GM12878 (cell line): ENCODE measurements at regions not wholly inside any gene's neighbourhood (a gene's known extent, or its start where the extent isn't known, plus 50 kb on each side); places are given as distances from the start of the nearest gene placed in this dataset.

Experiments
- ATF3 ChIP-seq: IDR thresholded peaks from 2 replicates; pipeline ENCODE4 v1.6.1; 2011; ENCODE audit warnings: low read depth, mild to moderate bottlenecking, low read length, moderate library complexity, borderline replicate concordance; ENCODE audit errors: extremely low read depth
- BCLAF1 ChIP-seq: fragments of 450-650 bp; IDR thresholded peaks from 2 replicates; pipeline ENCODE4 v1.6.1; 2017; ENCODE audit warnings: antibody characterized with exemption, mild to moderate bottlenecking, moderate library complexity
- BMI1 ChIP-seq: fragments of 450-650 bp; IDR thresholded peaks from 2 replicates; pipeline ENCODE4 v1.6.1; 2016; ENCODE audit warnings: mild to moderate bottlenecking, moderate library complexity, borderline replicate concordance
- E2F8 ChIP-seq: fragments of 450-650 bp; IDR thresholded peaks from 2 replicates; pipeline ENCODE4 v1.6.1; 2018; ENCODE audit warnings: mild to moderate bottlenecking, low read depth, moderate library complexity; ENCODE audit not compliant: partially characterized antibody
- EED ChIP-seq: sonication (generic); IDR thresholded peaks from 2 replicates; pipeline ENCODE4 v1.6.1; 2016; ENCODE audit warnings: antibody characterized with exemption, low read depth
- ELK1 ChIP-seq: IDR thresholded peaks from 2 replicates; pipeline ENCODE4 v1.6.1; 2012; ENCODE audit warnings: low read depth, low read length, improper control_type of control experiment
- FOS ChIP-seq: IDR thresholded peaks from 3 replicates; pipeline ENCODE4 v1.6.1; 2011; ENCODE audit warnings: borderline replicate concordance; ENCODE audit not compliant: insufficient read length; ENCODE audit errors: extremely low read depth
- HSF1 ChIP-seq: fragments of 150-350 bp; IDR thresholded peaks from 2 replicates; pipeline ENCODE4 v1.6.1; 2014; ENCODE audit warnings: mild to moderate bottlenecking, low read depth, low read length
- IKZF2 ChIP-seq, 2 experiments: fragments of 450-650 bp; IDR thresholded peaks; 2 replicates each; pipeline ENCODE4 v1.6.1; 2017; ENCODE audit warnings: mild to moderate bottlenecking in 2 of 2, moderate library complexity in 2 of 2
- MAX ChIP-seq: IDR thresholded peaks from 2 replicates; pipeline ENCODE4 v1.6.1; 2012; ENCODE audit warnings: low read depth, low read length, improper control_type of control experiment
- POU2F2 ChIP-seq: IDR thresholded peaks from 3 replicates; pipeline ENCODE4 v1.6.1; 2011; ENCODE audit warnings: low read depth, mild to moderate bottlenecking, low read length, borderline replicate concordance
- PRDM15 ChIP-seq: fragments of 450-650 bp; formaldehyde crosslinking; IDR thresholded peaks from 2 replicates; pipeline ENCODE4 v1.4.0; 2020; ENCODE audit warnings: mild to moderate bottlenecking, moderate library complexity
- TAF1 ChIP-seq: IDR thresholded peaks from 2 replicates; pipeline ENCODE4 v1.6.1; 2011; ENCODE audit warnings: mild to moderate bottlenecking, low read depth, low read length, borderline replicate concordance
- WRNIP1 ChIP-seq: IDR thresholded peaks from 2 replicates; pipeline ENCODE4 v1.6.1; 2011; ENCODE audit warnings: low read depth, low read length, improper control_type of control experiment, borderline replicate concordance

- TF ChIP-seq PRDM15 (CRISPR knock-in tag) (no peak), IKZF2 (IDR thresholded peaks at IDR 0.05) (peak; percentile 70 to 84; a peak in 3 of 4 replicates), BMI1 (no peak), ELK1 (no peak), HSF1 (no peak), ATF3 (no peak), E2F8 (no peak), BCLAF1 (no peak), FOS (no peak), EED (peak; percentile 76; the same call in 1 of the 2 replicates), TAF1 (no peak), WRNIP1 (no peak), MAX (no peak), POU2F2 (no peak)
Observed at GRCh38 chr10:31090894-31091607, 59.4 kb upstream of the ZNF438 start (continued).
